SK-N-SH (cell line): ENCODE measurements at regions not wholly inside any gene's neighbourhood (a gene's known extent, or its start where the extent isn't known, plus 50 kb on each side); places are given as distances from the start of the nearest gene placed in this dataset.

Source experiments
- CTCF ChIP-seq: fragments of 200-600 bp; sonication (generic); IDR thresholded peaks from 2 replicates; pipeline ENCODE4 v1.6.1; 2017; ENCODE audit warnings: antibody characterized with exemption, mild to moderate bottlenecking, moderate library complexity
- FOXM1 ChIP-seq: IDR thresholded peaks from 2 replicates; pipeline ENCODE4 v1.4.0; 2012; ENCODE audit warnings: low read depth, mild to moderate bottlenecking
- GABPA ChIP-seq: IDR thresholded peaks from 2 replicates; pipeline ENCODE4 v1.4.0; 2012; ENCODE audit warnings: low read depth, mild to moderate bottlenecking
- JUND ChIP-seq: IDR thresholded peaks from 2 replicates; pipeline ENCODE4 v1.4.0; 2012
- SMC3 ChIP-seq: IDR thresholded peaks from 2 replicates; pipeline ENCODE4 v1.6.1; 2012; ENCODE audit warnings: low read depth, low read length, improper control_type of control experiment
- TAF1 ChIP-seq: IDR thresholded peaks from 2 replicates; pipeline ENCODE4 v1.6.1; 2012; ENCODE audit warnings: low read depth, mild to moderate bottlenecking, low read length, moderate library complexity, borderline replicate concordance
- TCF12 ChIP-seq: IDR thresholded peaks from 2 replicates; pipeline ENCODE4 v1.4.0; 2012
- YY1 ChIP-seq: IDR thresholded peaks from 2 replicates; pipeline ENCODE4 v1.4.0; 2012; ENCODE audit warnings: low read depth, mild to moderate bottlenecking
- TF ChIP-seq, protein P1 (sequence below): IDR thresholded peaks from 2 replicates; pipeline ENCODE4 v1.6.1; 2012; ENCODE audit warnings: mild to moderate bottlenecking, low read depth, low read length, moderate library complexity

- TF ChIP-seq, protein P1, sequence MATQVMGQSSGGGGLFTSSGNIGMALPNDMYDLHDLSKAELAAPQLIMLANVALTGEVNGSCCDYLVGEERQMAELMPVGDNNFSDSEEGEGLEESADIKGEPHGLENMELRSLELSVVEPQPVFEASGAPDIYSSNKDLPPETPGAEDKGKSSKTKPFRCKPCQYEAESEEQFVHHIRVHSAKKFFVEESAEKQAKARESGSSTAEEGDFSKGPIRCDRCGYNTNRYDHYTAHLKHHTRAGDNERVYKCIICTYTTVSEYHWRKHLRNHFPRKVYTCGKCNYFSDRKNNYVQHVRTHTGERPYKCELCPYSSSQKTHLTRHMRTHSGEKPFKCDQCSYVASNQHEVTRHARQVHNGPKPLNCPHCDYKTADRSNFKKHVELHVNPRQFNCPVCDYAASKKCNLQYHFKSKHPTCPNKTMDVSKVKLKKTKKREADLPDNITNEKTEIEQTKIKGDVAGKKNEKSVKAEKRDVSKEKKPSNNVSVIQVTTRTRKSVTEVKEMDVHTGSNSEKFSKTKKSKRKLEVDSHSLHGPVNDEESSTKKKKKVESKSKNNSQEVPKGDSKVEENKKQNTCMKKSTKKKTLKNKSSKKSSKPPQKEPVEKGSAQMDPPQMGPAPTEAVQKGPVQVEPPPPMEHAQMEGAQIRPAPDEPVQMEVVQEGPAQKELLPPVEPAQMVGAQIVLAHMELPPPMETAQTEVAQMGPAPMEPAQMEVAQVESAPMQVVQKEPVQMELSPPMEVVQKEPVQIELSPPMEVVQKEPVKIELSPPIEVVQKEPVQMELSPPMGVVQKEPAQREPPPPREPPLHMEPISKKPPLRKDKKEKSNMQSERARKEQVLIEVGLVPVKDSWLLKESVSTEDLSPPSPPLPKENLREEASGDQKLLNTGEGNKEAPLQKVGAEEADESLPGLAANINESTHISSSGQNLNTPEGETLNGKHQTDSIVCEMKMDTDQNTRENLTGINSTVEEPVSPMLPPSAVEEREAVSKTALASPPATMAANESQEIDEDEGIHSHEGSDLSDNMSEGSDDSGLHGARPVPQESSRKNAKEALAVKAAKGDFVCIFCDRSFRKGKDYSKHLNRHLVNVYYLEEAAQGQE, result no peak
- TF ChIP-seq YY1 (no peak), GABPA (no peak), SMC3 (no peak), FOXM1 (no peak), JUND (no peak), CTCF (no peak), TAF1 (no peak), TCF12 (no peak)
Measured at GRCh38 chr13:73891805-73892204, 242.4 kb downstream of the KLF12 start.
